GM23338 (cell line): ENCODE measurements at regions not wholly inside any gene's neighbourhood (a gene's known extent, or its start where the extent isn't known, plus 50 kb on each side); places are given as distances from the start of the nearest gene placed in this dataset.

Experiments used
- ATAC-seq: fragments of 200-7000 bp; cut with Tn5 transposase; 3 replicates; pipeline ENCODE4 v1.9.1; 2020
- DNase-seq: peaks from one replicate; pipeline ENCODE4 v3.0.0-alpha.2; 2015; ENCODE audit warnings: low spot score
- H2AFZ ChIP-seq: fragments of 200-600 bp; sonication (generic); 2 replicates; pipeline ENCODE4 v1.8.0; 2016; ENCODE audit warnings: antibody characterized with exemption, mild to moderate bottlenecking, moderate library complexity
- H3F3A ChIP-seq: fragments of 200-600 bp; sonication (generic); replicated peaks from 2 replicates; pipeline ENCODE4 v1.8.0; 2017; ENCODE audit warnings: antibody characterized with exemption, mixed run types, low read depth
- H3K27ac ChIP-seq: fragments of 200-600 bp; sonication (generic); 2 replicates; pipeline ENCODE4 v1.6.1; 2016; ENCODE audit warnings: low read depth
- H3K27me3 ChIP-seq: fragments of 200-600 bp; sonication (generic); 2 replicates; pipeline ENCODE4 v1.8.0; 2016; ENCODE audit warnings: mild to moderate bottlenecking, mixed run types, moderate library complexity; ENCODE audit not compliant: insufficient read depth
- H3K36me3 ChIP-seq: fragments of 200-600 bp; sonication (generic); 2 replicates; pipeline ENCODE4 v1.8.0; 2016; ENCODE audit warnings: mild to moderate bottlenecking; ENCODE audit not compliant: insufficient read depth
- H3K4me1 ChIP-seq: fragments of 200-600 bp; sonication (generic); 2 replicates; pipeline ENCODE4 v1.8.0; 2016; ENCODE audit warnings: mild to moderate bottlenecking, moderate library complexity; ENCODE audit not compliant: insufficient read depth
- H3K4me2 ChIP-seq: fragments of 200-600 bp; sonication (generic); 2 replicates; pipeline ENCODE4 v1.7.1; 2017; ENCODE audit warnings: mixed run types
- H3K4me3 ChIP-seq: fragments of 200-600 bp; sonication (generic); 2 replicates; pipeline ENCODE4 v1.6.1; 2016; ENCODE audit warnings: mixed run types
- H3K79me2 ChIP-seq: fragments of 200-600 bp; sonication (generic); replicated peaks from 2 replicates; pipeline ENCODE4 v1.8.0; 2017; ENCODE audit warnings: mild to moderate bottlenecking; ENCODE audit not compliant: insufficient read depth
- H3K9me2 ChIP-seq: fragments of 200-600 bp; sonication (generic); 2 replicates; pipeline ENCODE4 v1.8.0; 2017; ENCODE audit not compliant: insufficient read depth
- H4K20me1 ChIP-seq: fragments of 200-600 bp; sonication (generic); replicated peaks from 2 replicates; pipeline ENCODE4 v1.8.0; 2017; ENCODE audit warnings: mild to moderate bottlenecking; ENCODE audit not compliant: insufficient read depth
- H3K27ac Mint-ChIP-seq: 2 replicates; pipeline ENCODE4 v1.8.0; 2020; ENCODE audit warnings: inconsistent platforms, mild to moderate bottlenecking, moderate library complexity, mixed read lengths
- H3K27me3 Mint-ChIP-seq: 3 replicates; pipeline ENCODE4 v1.8.0; 2022; ENCODE audit warnings: low read depth, mild to moderate bottlenecking, moderate library complexity, mixed read lengths, inconsistent platforms; ENCODE audit not compliant: insufficient read depth, poor library complexity
- H3K36me3 Mint-ChIP-seq: 3 replicates; pipeline ENCODE4 v1.8.0; 2021; ENCODE audit warnings: low read depth, mild to moderate bottlenecking, inconsistent platforms, moderate library complexity, mixed read lengths
- H3K4me1 Mint-ChIP-seq: 3 replicates; pipeline ENCODE4 v1.8.0; 2020; ENCODE audit warnings: mild to moderate bottlenecking, inconsistent platforms, mixed read lengths
- H3K4me3 Mint-ChIP-seq: 3 replicates; pipeline ENCODE4 v1.8.0; 2021; ENCODE audit warnings: moderate library complexity, mild to moderate bottlenecking, inconsistent platforms, mixed read lengths
- H3K9me3 Mint-ChIP-seq: 3 replicates; pipeline ENCODE4 v1.8.0; 2020; ENCODE audit warnings: moderate library complexity, mild to moderate bottlenecking, inconsistent platforms, mixed read lengths
- CREB1 ChIP-seq: fragments of 250-450 bp; sonication (Bioruptor Pico); IDR thresholded peaks from 2 replicates; pipeline ENCODE4 v1.5.0; 2020; ENCODE audit warnings: low read depth, mild to moderate bottlenecking, moderate library complexity
- ETS1 ChIP-seq: IDR thresholded peaks from 2 replicates; pipeline ENCODE4 v1.6.1; 2016; ENCODE audit warnings: antibody characterized with exemption
- EZH2 ChIP-seq: fragments of 200-600 bp; sonication (generic); IDR thresholded peaks from one replicate; pipeline ENCODE4 v1.8.0; 2017; ENCODE audit warnings: antibody characterized with exemption, mild to moderate bottlenecking, low read depth; ENCODE audit not compliant: unreplicated experiment
- EZH2phosphoT487 ChIP-seq: fragments of 200-600 bp; sonication (generic); IDR thresholded peaks from one replicate; pipeline ENCODE4 v1.8.1; 2018; ENCODE audit warnings: antibody characterized with exemption; ENCODE audit not compliant: unreplicated experiment
- JUNB ChIP-seq: IDR thresholded peaks from one replicate; pipeline ENCODE4 v1.6.1; 2016; ENCODE audit warnings: antibody characterized with exemption; ENCODE audit not compliant: unreplicated experiment
- NANOG ChIP-seq: IDR thresholded peaks from 2 replicates; pipeline ENCODE4 v1.6.1; 2016; ENCODE audit warnings: antibody characterized with exemption, borderline replicate concordance
- POLR2AphosphoS5 ChIP-seq: IDR thresholded peaks from 2 replicates; pipeline ENCODE4 v1.6.1; 2016; ENCODE audit warnings: antibody characterized with exemption, low read depth
- REST ChIP-seq: IDR thresholded peaks from one replicate; pipeline ENCODE4 v1.6.1; 2018; ENCODE audit warnings: antibody characterized with exemption; ENCODE audit not compliant: unreplicated experiment
- STAT1 ChIP-seq: IDR thresholded peaks from one replicate; pipeline ENCODE4 v1.6.1; 2016; ENCODE audit warnings: antibody characterized with exemption; ENCODE audit not compliant: unreplicated experiment
- ZNF114 ChIP-seq: fragments of 250-450 bp; sonication (Bioruptor Pico); IDR thresholded peaks from 2 replicates; pipeline ENCODE4 v1.5.0; 2020; ENCODE audit warnings: mild to moderate bottlenecking, moderate library complexity
- ZNF331 ChIP-seq: fragments of 250-450 bp; sonication (Bioruptor Pico); IDR thresholded peaks from 2 replicates; pipeline ENCODE4 v1.5.0; 2020; ENCODE audit warnings: low read depth, mild to moderate bottlenecking, moderate library complexity
- TF ChIP-seq, protein P1 (sequence below), 2 experiments: fragments of 200-600 bp in 1 of 2; sonication (generic) in 1 of 2; conservative IDR thresholded peaks; 2 replicates each; pipeline versions ENCODE4 v1.5.1 to v1.6.1; 2016 to 2017; ENCODE audit warnings: antibody characterized with exemption in 2 of 2, low read depth in 2 of 2, mild to moderate bottlenecking in 2 of 2, moderate library complexity in 1 of 2
- TF ChIP-seq, protein P2 (sequence below): fragments of 250-450 bp; sonication (Bioruptor Pico); IDR thresholded peaks from 2 replicates; pipeline ENCODE4 v1.5.0; 2020; ENCODE audit warnings: mild to moderate bottlenecking, moderate library complexity

GRCh38 chrX:95427389-95427788 is 1257.3 kb upstream of the DIAPH2 start:
- Histone ChIP-seq H3K36me3 (no peaks in the 10 kb centered on the region), H3K4me3 (no peak overlapping the region), H3K27me3 (no peaks in the 10 kb centered on the region), H3F3A (no peaks in the 10 kb centered on the region), H2AFZ (no peak overlapping the region), H3K27ac (no peak overlapping the region), H3K9me2 (no peaks in the 10 kb centered on the region), H3K79me2 (no peaks in the 10 kb centered on the region), H4K20me1 (no peaks in the 10 kb centered on the region), H3K4me1 (no peaks in the 10 kb centered on the region), H3K4me2 (no peak overlapping the region)
- TF ChIP-seq EZH2phosphoT487 = no peak
- no peak for TF ChIP-seq ETS1
- no peak for TF ChIP-seq REST
- TF ChIP-seq, protein P1, sequence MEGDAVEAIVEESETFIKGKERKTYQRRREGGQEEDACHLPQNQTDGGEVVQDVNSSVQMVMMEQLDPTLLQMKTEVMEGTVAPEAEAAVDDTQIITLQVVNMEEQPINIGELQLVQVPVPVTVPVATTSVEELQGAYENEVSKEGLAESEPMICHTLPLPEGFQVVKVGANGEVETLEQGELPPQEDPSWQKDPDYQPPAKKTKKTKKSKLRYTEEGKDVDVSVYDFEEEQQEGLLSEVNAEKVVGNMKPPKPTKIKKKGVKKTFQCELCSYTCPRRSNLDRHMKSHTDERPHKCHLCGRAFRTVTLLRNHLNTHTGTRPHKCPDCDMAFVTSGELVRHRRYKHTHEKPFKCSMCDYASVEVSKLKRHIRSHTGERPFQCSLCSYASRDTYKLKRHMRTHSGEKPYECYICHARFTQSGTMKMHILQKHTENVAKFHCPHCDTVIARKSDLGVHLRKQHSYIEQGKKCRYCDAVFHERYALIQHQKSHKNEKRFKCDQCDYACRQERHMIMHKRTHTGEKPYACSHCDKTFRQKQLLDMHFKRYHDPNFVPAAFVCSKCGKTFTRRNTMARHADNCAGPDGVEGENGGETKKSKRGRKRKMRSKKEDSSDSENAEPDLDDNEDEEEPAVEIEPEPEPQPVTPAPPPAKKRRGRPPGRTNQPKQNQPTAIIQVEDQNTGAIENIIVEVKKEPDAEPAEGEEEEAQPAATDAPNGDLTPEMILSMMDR (conservative IDR thresholded peaks at IDR 0.05; ENCODE audit: low read depth in 2 of 2) = no peak
- TF ChIP-seq POLR2AphosphoS5 = no peak
- TF ChIP-seq EZH2 = no peak
- TF ChIP-seq CREB1 = no peak
- TF ChIP-seq JUNB = no peak
- no peak for TF ChIP-seq STAT1
- no peak for TF ChIP-seq ZNF331
- TF ChIP-seq, protein P2, sequence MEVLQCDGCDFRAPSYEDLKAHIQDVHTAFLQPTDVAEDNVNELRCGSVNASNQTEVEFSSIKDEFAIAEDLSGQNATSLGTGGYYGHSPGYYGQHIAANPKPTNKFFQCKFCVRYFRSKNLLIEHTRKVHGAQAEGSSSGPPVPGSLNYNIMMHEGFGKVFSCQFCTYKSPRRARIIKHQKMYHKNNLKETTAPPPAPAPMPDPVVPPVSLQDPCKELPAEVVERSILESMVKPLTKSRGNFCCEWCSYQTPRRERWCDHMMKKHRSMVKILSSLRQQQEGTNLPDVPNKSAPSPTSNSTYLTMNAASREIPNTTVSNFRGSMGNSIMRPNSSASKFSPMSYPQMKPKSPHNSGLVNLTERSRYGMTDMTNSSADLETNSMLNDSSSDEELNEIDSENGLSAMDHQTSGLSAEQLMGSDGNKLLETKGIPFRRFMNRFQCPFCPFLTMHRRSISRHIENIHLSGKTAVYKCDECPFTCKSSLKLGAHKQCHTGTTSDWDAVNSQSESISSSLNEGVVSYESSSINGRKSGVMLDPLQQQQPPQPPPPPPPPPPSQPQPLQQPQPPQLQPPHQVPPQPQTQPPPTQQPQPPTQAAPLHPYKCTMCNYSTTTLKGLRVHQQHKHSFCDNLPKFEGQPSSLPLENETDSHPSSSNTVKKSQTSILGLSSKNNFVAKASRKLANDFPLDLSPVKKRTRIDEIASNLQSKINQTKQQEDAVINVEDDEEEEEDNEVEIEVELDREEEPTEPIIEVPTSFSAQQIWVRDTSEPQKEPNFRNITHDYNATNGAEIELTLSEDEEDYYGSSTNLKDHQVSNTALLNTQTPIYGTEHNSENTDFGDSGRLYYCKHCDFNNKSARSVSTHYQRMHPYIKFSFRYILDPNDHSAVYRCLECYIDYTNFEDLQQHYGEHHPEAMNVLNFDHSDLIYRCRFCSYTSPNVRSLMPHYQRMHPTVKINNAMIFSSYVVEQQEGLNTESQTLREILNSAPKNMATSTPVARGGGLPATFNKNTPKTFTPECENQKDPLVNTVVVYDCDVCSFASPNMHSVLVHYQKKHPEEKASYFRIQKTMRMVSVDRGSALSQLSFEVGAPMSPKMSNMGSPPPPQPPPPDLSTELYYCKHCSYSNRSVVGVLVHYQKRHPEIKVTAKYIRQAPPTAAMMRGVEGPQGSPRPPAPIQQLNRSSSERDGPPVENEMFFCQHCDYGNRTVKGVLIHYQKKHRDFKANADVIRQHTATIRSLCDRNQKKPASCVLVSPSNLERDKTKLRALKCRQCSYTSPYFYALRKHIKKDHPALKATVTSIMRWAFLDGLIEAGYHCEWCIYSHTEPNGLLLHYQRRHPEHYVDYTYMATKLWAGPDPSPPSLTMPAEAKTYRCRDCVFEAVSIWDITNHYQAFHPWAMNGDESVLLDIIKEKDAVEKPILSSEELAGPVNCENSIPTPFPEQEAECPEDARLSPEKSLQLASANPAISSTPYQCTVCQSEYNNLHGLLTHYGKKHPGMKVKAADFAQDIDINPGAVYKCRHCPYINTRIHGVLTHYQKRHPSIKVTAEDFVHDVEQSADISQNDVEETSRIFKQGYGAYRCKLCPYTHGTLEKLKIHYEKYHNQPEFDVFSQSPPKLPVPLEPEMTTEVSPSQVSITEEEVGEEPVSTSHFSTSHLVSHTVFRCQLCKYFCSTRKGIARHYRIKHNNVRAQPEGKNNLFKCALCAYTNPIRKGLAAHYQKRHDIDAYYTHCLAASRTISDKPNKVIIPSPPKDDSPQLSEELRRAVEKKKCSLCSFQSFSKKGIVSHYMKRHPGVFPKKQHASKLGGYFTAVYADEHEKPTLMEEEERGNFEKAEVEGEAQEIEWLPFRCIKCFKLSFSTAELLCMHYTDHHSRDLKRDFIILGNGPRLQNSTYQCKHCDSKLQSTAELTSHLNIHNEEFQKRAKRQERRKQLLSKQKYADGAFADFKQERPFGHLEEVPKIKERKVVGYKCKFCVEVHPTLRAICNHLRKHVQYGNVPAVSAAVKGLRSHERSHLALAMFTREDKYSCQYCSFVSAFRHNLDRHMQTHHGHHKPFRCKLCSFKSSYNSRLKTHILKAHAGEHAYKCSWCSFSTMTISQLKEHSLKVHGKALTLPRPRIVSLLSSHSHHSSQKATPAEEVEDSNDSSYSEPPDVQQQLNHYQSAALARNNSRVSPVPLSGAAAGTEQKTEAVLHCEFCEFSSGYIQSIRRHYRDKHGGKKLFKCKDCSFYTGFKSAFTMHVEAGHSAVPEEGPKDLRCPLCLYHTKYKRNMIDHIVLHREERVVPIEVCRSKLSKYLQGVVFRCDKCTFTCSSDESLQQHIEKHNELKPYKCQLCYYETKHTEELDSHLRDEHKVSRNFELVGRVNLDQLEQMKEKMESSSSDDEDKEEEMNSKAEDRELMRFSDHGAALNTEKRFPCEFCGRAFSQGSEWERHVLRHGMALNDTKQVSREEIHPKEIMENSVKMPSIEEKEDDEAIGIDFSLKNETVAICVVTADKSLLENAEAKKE (CRISPR knock-in tag) = no peak
- no peak for TF ChIP-seq ZNF114 (CRISPR knock-in tag)
- TF ChIP-seq NANOG = no peak
- H3K27me3 Mint-ChIP-seq = no peaks in the 10 kb centered on the region
- ATAC-seq = no peak
- no peaks in the 10 kb centered on the region for H3K4me1 Mint-ChIP-seq
- H3K36me3 Mint-ChIP-seq = no peaks in the 10 kb centered on the region
- no peak overlapping the region for H3K27ac Mint-ChIP-seq
- no peak for DNase-seq
- H3K9me3 Mint-ChIP-seq = peaks cover 5% of the 10 kb centered on the region; the same call in 2 of the 3 replicates
- no peak overlapping the region for H3K4me3 Mint-ChIP-seq
